GM23338 (cell line): ENCODE measurements at regions not wholly inside any gene's neighbourhood (a gene's known extent, or its start where the extent isn't known, plus 50 kb on each side); places are given as distances from the start of the nearest gene placed in this dataset.

Source experiments
- ATAC-seq: fragments of 200-7000 bp; cut with Tn5 transposase; 3 replicates; pipeline ENCODE4 v1.9.1; 2020
- DNase-seq: peaks from one replicate; pipeline ENCODE4 v3.0.0-alpha.2; 2015; ENCODE audit warnings: low spot score
- H2AFZ ChIP-seq: fragments of 200-600 bp; sonication (generic); 2 replicates; pipeline ENCODE4 v1.8.0; 2016; ENCODE audit warnings: antibody characterized with exemption, mild to moderate bottlenecking, moderate library complexity
- H3F3A ChIP-seq: fragments of 200-600 bp; sonication (generic); replicated peaks from 2 replicates; pipeline ENCODE4 v1.8.0; 2017; ENCODE audit warnings: antibody characterized with exemption, mixed run types, low read depth
- H3K27ac ChIP-seq: fragments of 200-600 bp; sonication (generic); 2 replicates; pipeline ENCODE4 v1.6.1; 2016; ENCODE audit warnings: low read depth
- H3K27me3 ChIP-seq: fragments of 200-600 bp; sonication (generic); 2 replicates; pipeline ENCODE4 v1.8.0; 2016; ENCODE audit warnings: mild to moderate bottlenecking, mixed run types, moderate library complexity; ENCODE audit not compliant: insufficient read depth
- H3K36me3 ChIP-seq: fragments of 200-600 bp; sonication (generic); 2 replicates; pipeline ENCODE4 v1.8.0; 2016; ENCODE audit warnings: mild to moderate bottlenecking; ENCODE audit not compliant: insufficient read depth
- H3K4me1 ChIP-seq: fragments of 200-600 bp; sonication (generic); 2 replicates; pipeline ENCODE4 v1.8.0; 2016; ENCODE audit warnings: mild to moderate bottlenecking, moderate library complexity; ENCODE audit not compliant: insufficient read depth
- H3K4me2 ChIP-seq: fragments of 200-600 bp; sonication (generic); 2 replicates; pipeline ENCODE4 v1.7.1; 2017; ENCODE audit warnings: mixed run types
- H3K4me3 ChIP-seq: fragments of 200-600 bp; sonication (generic); 2 replicates; pipeline ENCODE4 v1.6.1; 2016; ENCODE audit warnings: mixed run types
- H3K79me2 ChIP-seq: fragments of 200-600 bp; sonication (generic); replicated peaks from 2 replicates; pipeline ENCODE4 v1.8.0; 2017; ENCODE audit warnings: mild to moderate bottlenecking; ENCODE audit not compliant: insufficient read depth
- H3K9me2 ChIP-seq: fragments of 200-600 bp; sonication (generic); 2 replicates; pipeline ENCODE4 v1.8.0; 2017; ENCODE audit not compliant: insufficient read depth
- H4K20me1 ChIP-seq: fragments of 200-600 bp; sonication (generic); replicated peaks from 2 replicates; pipeline ENCODE4 v1.8.0; 2017; ENCODE audit warnings: mild to moderate bottlenecking; ENCODE audit not compliant: insufficient read depth
- H3K27ac Mint-ChIP-seq: 2 replicates; pipeline ENCODE4 v1.8.0; 2020; ENCODE audit warnings: inconsistent platforms, mild to moderate bottlenecking, moderate library complexity, mixed read lengths
- H3K27me3 Mint-ChIP-seq: 3 replicates; pipeline ENCODE4 v1.8.0; 2022; ENCODE audit warnings: low read depth, mild to moderate bottlenecking, moderate library complexity, mixed read lengths, inconsistent platforms; ENCODE audit not compliant: insufficient read depth, poor library complexity
- H3K36me3 Mint-ChIP-seq: 3 replicates; pipeline ENCODE4 v1.8.0; 2021; ENCODE audit warnings: low read depth, mild to moderate bottlenecking, inconsistent platforms, moderate library complexity, mixed read lengths
- H3K4me1 Mint-ChIP-seq: 3 replicates; pipeline ENCODE4 v1.8.0; 2020; ENCODE audit warnings: mild to moderate bottlenecking, inconsistent platforms, mixed read lengths
- H3K4me3 Mint-ChIP-seq: 3 replicates; pipeline ENCODE4 v1.8.0; 2021; ENCODE audit warnings: moderate library complexity, mild to moderate bottlenecking, inconsistent platforms, mixed read lengths
- H3K9me3 Mint-ChIP-seq: 3 replicates; pipeline ENCODE4 v1.8.0; 2020; ENCODE audit warnings: moderate library complexity, mild to moderate bottlenecking, inconsistent platforms, mixed read lengths
- CREB1 ChIP-seq: fragments of 250-450 bp; sonication (Bioruptor Pico); IDR thresholded peaks from 2 replicates; pipeline ENCODE4 v1.5.0; 2020; ENCODE audit warnings: low read depth, mild to moderate bottlenecking, moderate library complexity
- EZH2 ChIP-seq: fragments of 200-600 bp; sonication (generic); IDR thresholded peaks from one replicate; pipeline ENCODE4 v1.8.0; 2017; ENCODE audit warnings: antibody characterized with exemption, mild to moderate bottlenecking, low read depth; ENCODE audit not compliant: unreplicated experiment
- EZH2phosphoT487 ChIP-seq: fragments of 200-600 bp; sonication (generic); IDR thresholded peaks from one replicate; pipeline ENCODE4 v1.8.1; 2018; ENCODE audit warnings: antibody characterized with exemption; ENCODE audit not compliant: unreplicated experiment
- JUNB ChIP-seq: IDR thresholded peaks from one replicate; pipeline ENCODE4 v1.6.1; 2016; ENCODE audit warnings: antibody characterized with exemption; ENCODE audit not compliant: unreplicated experiment
- POLR2AphosphoS5 ChIP-seq: IDR thresholded peaks from 2 replicates; pipeline ENCODE4 v1.6.1; 2016; ENCODE audit warnings: antibody characterized with exemption, low read depth
- STAT1 ChIP-seq: IDR thresholded peaks from one replicate; pipeline ENCODE4 v1.6.1; 2016; ENCODE audit warnings: antibody characterized with exemption; ENCODE audit not compliant: unreplicated experiment
- ZNF114 ChIP-seq: fragments of 250-450 bp; sonication (Bioruptor Pico); IDR thresholded peaks from 2 replicates; pipeline ENCODE4 v1.5.0; 2020; ENCODE audit warnings: mild to moderate bottlenecking, moderate library complexity
- ZNF331 ChIP-seq: fragments of 250-450 bp; sonication (Bioruptor Pico); IDR thresholded peaks from 2 replicates; pipeline ENCODE4 v1.5.0; 2020; ENCODE audit warnings: low read depth, mild to moderate bottlenecking, moderate library complexity
- TF ChIP-seq, protein P1 (sequence below): IDR thresholded peaks from one replicate; pipeline ENCODE4 v1.6.1; 2018; ENCODE audit warnings: antibody characterized with exemption; ENCODE audit not compliant: unreplicated experiment
- TF ChIP-seq, protein P2 (sequence below): fragments of 250-450 bp; sonication (Bioruptor Pico); IDR thresholded peaks from 2 replicates; pipeline ENCODE4 v1.5.0; 2020; ENCODE audit warnings: mild to moderate bottlenecking, moderate library complexity
- TF ChIP-seq, protein P3 (sequence below): IDR thresholded peaks from 2 replicates; pipeline ENCODE4 v1.6.1; 2016; ENCODE audit warnings: antibody characterized with exemption

DNA sequence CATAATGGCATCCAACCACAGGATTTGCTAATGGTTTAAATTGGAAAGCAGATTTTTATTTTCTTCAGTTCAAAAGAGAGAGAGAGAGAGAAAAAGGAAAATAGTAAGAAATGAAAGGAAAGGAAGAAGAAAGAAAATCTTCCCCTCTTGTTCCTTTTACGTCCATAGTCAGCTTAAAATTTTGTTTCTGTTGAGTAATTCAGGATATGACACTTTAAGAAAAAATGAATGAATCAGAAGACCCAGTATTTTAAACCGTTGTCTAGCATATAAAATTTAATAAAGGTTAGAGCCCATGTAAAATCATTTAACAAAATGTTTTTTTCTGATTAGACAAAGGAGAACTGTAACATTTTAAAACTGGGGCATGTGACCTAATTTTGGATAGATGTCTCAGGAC, 391.8 kb upstream of the EPHA5 start (continued):
- no peak for TF ChIP-seq CREB1 (CRISPR knock-in tag)
- TF ChIP-seq, protein P1, sequence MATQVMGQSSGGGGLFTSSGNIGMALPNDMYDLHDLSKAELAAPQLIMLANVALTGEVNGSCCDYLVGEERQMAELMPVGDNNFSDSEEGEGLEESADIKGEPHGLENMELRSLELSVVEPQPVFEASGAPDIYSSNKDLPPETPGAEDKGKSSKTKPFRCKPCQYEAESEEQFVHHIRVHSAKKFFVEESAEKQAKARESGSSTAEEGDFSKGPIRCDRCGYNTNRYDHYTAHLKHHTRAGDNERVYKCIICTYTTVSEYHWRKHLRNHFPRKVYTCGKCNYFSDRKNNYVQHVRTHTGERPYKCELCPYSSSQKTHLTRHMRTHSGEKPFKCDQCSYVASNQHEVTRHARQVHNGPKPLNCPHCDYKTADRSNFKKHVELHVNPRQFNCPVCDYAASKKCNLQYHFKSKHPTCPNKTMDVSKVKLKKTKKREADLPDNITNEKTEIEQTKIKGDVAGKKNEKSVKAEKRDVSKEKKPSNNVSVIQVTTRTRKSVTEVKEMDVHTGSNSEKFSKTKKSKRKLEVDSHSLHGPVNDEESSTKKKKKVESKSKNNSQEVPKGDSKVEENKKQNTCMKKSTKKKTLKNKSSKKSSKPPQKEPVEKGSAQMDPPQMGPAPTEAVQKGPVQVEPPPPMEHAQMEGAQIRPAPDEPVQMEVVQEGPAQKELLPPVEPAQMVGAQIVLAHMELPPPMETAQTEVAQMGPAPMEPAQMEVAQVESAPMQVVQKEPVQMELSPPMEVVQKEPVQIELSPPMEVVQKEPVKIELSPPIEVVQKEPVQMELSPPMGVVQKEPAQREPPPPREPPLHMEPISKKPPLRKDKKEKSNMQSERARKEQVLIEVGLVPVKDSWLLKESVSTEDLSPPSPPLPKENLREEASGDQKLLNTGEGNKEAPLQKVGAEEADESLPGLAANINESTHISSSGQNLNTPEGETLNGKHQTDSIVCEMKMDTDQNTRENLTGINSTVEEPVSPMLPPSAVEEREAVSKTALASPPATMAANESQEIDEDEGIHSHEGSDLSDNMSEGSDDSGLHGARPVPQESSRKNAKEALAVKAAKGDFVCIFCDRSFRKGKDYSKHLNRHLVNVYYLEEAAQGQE, result no peak

DNA sequence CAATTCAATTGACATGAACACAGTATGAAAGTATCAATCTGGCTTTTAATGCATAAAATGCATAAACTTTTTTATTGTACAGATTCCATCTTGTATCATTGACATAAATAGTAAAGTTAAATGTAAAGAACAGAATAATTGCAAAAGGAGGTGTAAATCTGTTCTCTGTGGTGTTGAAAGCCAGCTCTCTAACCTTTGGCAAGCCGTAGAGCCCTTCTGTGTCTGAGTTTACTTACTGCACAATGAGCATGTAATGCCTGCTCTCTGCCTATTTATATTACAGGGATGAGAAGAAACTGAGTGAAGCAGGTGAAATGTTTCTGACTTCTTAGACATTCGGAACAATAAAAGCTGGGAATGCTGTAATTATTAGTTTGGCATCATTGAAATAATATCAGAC, 389.3 kb upstream of the EPHA5 start:
- no peak overlapping the region for H3K4me3 Mint-ChIP-seq
- no peak for DNase-seq
- no peaks in the 10 kb centered on the region for H3K4me1 ChIP-seq
- no peak overlapping the region for H3K4me2 ChIP-seq
- H4K20me1 ChIP-seq, result no peaks in the 10 kb centered on the region
- no peak overlapping the region for H3K4me3 ChIP-seq
- no peaks in the 10 kb centered on the region for H3K9me3 Mint-ChIP-seq
- no peak overlapping the region for H3K27ac Mint-ChIP-seq
- no peak overlapping the region for H2AFZ ChIP-seq
- no peak overlapping the region for H3K27ac ChIP-seq
- H3K27me3 ChIP-seq, result no peaks in the 10 kb centered on the region
- H3K79me2 ChIP-seq, result no peaks in the 10 kb centered on the region
- H3K9me2 ChIP-seq, result 0 out of 2 replicates have a peak, but pooled peaks cover 6% of the 10 kb centered on the region
- no peaks in the 10 kb centered on the region for H3K36me3 Mint-ChIP-seq
- no peaks in the 10 kb centered on the region for H3F3A ChIP-seq
- no peaks in the 10 kb centered on the region for H3K4me1 Mint-ChIP-seq
- H3K36me3 ChIP-seq, result no peaks in the 10 kb centered on the region
- no peak for ATAC-seq
- H3K27me3 Mint-ChIP-seq, result no peaks in the 10 kb centered on the region
- no peak for TF ChIP-seq STAT1
- TF ChIP-seq EZH2, result no peak
- TF ChIP-seq POLR2AphosphoS5, result no peak
- TF ChIP-seq, protein P2, sequence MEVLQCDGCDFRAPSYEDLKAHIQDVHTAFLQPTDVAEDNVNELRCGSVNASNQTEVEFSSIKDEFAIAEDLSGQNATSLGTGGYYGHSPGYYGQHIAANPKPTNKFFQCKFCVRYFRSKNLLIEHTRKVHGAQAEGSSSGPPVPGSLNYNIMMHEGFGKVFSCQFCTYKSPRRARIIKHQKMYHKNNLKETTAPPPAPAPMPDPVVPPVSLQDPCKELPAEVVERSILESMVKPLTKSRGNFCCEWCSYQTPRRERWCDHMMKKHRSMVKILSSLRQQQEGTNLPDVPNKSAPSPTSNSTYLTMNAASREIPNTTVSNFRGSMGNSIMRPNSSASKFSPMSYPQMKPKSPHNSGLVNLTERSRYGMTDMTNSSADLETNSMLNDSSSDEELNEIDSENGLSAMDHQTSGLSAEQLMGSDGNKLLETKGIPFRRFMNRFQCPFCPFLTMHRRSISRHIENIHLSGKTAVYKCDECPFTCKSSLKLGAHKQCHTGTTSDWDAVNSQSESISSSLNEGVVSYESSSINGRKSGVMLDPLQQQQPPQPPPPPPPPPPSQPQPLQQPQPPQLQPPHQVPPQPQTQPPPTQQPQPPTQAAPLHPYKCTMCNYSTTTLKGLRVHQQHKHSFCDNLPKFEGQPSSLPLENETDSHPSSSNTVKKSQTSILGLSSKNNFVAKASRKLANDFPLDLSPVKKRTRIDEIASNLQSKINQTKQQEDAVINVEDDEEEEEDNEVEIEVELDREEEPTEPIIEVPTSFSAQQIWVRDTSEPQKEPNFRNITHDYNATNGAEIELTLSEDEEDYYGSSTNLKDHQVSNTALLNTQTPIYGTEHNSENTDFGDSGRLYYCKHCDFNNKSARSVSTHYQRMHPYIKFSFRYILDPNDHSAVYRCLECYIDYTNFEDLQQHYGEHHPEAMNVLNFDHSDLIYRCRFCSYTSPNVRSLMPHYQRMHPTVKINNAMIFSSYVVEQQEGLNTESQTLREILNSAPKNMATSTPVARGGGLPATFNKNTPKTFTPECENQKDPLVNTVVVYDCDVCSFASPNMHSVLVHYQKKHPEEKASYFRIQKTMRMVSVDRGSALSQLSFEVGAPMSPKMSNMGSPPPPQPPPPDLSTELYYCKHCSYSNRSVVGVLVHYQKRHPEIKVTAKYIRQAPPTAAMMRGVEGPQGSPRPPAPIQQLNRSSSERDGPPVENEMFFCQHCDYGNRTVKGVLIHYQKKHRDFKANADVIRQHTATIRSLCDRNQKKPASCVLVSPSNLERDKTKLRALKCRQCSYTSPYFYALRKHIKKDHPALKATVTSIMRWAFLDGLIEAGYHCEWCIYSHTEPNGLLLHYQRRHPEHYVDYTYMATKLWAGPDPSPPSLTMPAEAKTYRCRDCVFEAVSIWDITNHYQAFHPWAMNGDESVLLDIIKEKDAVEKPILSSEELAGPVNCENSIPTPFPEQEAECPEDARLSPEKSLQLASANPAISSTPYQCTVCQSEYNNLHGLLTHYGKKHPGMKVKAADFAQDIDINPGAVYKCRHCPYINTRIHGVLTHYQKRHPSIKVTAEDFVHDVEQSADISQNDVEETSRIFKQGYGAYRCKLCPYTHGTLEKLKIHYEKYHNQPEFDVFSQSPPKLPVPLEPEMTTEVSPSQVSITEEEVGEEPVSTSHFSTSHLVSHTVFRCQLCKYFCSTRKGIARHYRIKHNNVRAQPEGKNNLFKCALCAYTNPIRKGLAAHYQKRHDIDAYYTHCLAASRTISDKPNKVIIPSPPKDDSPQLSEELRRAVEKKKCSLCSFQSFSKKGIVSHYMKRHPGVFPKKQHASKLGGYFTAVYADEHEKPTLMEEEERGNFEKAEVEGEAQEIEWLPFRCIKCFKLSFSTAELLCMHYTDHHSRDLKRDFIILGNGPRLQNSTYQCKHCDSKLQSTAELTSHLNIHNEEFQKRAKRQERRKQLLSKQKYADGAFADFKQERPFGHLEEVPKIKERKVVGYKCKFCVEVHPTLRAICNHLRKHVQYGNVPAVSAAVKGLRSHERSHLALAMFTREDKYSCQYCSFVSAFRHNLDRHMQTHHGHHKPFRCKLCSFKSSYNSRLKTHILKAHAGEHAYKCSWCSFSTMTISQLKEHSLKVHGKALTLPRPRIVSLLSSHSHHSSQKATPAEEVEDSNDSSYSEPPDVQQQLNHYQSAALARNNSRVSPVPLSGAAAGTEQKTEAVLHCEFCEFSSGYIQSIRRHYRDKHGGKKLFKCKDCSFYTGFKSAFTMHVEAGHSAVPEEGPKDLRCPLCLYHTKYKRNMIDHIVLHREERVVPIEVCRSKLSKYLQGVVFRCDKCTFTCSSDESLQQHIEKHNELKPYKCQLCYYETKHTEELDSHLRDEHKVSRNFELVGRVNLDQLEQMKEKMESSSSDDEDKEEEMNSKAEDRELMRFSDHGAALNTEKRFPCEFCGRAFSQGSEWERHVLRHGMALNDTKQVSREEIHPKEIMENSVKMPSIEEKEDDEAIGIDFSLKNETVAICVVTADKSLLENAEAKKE, result no peak
- no peak for TF ChIP-seq ZNF331 (CRISPR knock-in tag)
- TF ChIP-seq CREB1 (CRISPR knock-in tag), result no peak
- TF ChIP-seq, protein P1, result no peak
- no peak for TF ChIP-seq ZNF114 (CRISPR knock-in tag)
- TF ChIP-seq EZH2phosphoT487, result no peak
- TF ChIP-seq JUNB, result no peak
- TF ChIP-seq, protein P3, sequence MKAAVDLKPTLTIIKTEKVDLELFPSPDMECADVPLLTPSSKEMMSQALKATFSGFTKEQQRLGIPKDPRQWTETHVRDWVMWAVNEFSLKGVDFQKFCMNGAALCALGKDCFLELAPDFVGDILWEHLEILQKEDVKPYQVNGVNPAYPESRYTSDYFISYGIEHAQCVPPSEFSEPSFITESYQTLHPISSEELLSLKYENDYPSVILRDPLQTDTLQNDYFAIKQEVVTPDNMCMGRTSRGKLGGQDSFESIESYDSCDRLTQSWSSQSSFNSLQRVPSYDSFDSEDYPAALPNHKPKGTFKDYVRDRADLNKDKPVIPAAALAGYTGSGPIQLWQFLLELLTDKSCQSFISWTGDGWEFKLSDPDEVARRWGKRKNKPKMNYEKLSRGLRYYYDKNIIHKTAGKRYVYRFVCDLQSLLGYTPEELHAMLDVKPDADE, result no peak
